ENCODE measurements at regions not wholly inside any gene's neighbourhood (a gene's known extent, or its start where the extent isn't known, plus 50 kb on each side); places are given as distances from the start of the nearest gene placed in this dataset.

DNA sequence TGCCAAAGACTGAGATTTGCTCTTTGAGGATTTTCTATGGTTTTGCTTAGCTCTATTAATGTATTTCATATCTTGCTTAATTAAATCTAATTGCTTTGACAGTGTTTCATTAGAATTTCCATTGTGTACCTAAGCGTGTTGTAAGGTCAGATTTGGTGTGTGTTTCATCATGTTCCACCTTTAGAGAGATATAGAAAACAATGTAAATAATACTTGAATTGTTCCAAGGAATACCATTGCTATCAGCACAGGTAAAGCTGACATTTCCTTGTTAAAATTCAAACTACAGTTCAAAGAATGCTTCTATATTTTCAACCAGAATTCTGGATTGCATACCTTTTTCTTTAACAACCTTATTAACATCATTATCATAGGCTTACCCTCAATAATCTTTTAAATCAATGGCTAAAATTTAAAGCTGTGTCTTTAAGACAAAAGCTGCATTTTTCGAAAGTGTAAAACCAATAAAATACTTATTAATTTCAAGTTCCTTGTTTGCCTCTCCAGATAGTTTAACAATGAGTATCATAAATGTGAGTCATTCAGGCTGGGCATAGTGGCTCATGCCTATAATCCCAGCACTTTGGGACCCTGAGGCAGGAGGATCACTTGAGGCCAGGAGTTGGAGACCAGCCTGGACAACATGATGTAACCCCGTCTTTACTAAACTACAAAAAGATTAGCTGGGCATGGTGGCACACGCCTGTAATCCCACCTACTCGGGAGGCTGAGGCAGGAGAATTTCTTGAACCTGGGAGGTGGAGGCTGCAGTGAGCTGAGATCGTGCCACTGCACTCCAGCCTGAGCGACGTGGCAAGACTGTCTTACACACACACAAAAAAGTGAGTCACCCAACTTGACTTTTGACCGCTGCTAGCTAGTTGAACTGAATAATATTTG lies 188.0 kb upstream of the PKDCC start:
- Histone ChIP-seq H3K4me1 (ENCODE audit: insufficient read depth) (no peaks in the 10 kb centered on the region), H3K27ac (ENCODE audit: low read depth) (no peak overlapping the region), H3K36me3 (ENCODE audit: insufficient read depth) (no peaks in the 10 kb centered on the region), H3K4me3 (ENCODE audit: low read depth, low read length) (no peak overlapping the region)
- no peak for DNase-seq (ENCODE audit: extremely low spot score)
- 76% methylated on average over 9 of the region's 9 CpGs for WGBS

DNA sequence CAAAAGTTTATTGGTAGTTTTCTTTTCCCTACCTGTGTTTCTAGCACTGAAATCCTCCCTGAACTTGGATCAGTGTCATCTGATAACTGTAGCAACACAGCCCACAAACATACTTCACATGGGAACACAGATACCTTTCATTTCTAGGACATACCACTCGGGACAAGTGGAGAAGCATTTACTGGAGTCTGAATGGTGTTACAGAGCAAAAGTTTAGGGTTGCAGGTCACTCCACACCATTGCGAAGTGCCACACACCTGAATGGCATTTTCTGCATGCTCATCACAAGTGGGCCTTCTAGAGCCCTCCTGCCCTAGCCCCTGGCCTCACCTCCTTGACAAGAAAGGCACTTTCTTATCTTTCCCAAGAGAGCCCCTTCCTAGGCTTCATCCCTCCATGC lies 184.8 kb upstream of the PKDCC start:
- Histone ChIP-seq H3K4me3 (ENCODE audit: low read depth, low read length) (no peak overlapping the region), H3K4me1 (ENCODE audit: insufficient read depth) (no peaks in the 10 kb centered on the region), H3K36me3 (ENCODE audit: insufficient read depth) (no peaks in the 10 kb centered on the region), H3K27ac (ENCODE audit: low read depth) (no peak overlapping the region)
- no peak for DNase-seq (ENCODE audit: extremely low spot score)
- WGBS, result 92% methylated on average over 2 of the region's 2 CpGs

DNA sequence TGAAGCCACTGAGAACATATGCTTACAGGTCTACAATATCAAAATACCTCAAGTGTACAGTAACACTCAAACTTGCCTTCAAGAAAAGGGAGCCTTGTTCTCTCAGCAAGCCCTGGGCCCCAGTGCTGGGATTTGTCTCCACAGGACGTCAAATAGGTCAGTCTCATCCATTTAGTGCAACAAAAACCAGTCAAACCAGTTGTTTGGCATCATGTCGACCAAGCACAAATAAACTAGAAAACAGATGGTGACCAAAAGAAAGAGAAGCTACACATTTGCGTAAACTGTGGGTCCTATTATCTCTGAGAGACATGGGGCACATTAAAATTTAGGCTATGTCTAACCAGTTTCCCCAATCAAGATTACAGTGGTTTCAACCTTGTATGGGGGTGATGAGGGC lies 182.6 kb upstream of the PKDCC start:
- Histone ChIP-seq H3K36me3 (ENCODE audit: insufficient read depth) (no peaks in the 10 kb centered on the region), H3K27ac (ENCODE audit: low read depth) (no peak overlapping the region), H3K4me3 (ENCODE audit: low read depth, low read length) (no peak overlapping the region), H3K4me1 (ENCODE audit: insufficient read depth) (no peaks in the 10 kb centered on the region)
- no peak for DNase-seq (ENCODE audit: extremely low spot score)
- 84% methylated on average over 3 of the region's 3 CpGs for WGBS

DNA sequence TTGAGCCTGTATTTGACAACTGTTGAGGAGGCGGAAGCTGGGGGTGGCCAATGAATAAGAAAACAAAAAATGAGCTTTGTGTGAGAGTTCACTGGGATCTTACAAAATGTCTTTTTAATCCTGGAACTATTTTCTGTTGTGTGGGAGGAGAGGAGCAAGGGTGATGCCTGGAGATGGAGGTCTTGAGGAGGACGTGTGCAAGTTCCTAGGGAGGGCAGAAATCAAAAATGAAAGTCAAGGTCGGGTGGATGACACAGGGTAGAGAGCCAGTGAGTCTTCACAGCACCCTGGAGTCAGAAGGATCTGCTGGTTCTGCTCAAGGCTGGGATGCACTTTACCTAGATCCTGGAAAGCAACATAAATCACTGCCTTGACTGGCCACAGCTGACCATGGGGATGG lies 180.3 kb upstream of the PKDCC start:
- no peak overlapping the region for H3K4me3 ChIP-seq (ENCODE audit: low read depth, low read length)
- 73% methylated on average over 3 of the region's 3 CpGs for WGBS

DNA sequence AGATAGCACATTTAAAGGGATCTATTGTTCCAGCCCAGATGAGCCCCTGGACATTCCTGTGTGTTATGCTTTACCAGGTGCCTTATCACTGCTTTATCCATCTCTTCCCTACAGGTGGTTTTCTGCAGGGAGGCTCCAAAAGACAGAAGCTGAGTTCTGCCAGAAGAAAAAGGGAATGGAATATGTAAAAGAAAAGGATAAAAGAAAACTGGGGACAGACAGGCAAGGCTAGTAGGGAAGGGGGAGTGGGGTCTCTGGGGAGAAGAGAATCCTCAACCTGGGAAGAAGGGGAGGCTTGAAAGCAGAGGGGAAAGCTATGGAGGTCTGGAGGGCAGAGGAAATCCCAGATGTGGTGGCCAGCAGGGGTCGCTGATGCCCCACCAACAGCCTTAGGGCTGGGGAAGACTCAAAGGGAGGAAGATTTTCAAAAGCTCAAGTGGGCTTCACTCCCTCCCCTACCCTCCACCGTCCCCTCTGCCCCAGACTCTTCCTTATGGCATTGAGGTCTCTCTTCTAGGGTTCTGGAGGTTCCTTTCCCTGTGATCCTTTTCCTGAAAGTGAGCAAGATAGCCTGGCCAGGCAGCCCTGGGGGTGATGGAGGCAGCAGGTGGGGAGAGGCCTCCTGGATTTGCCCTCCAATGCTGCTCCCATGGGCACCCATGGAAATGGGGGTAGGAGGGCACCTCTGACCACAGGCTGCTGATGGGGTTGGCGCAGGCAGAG lies 178.1 kb upstream of the PKDCC start:
- 31% methylated on average over 3 of the region's 3 CpGs for WGBS
- Histone ChIP-seq H3K36me3 (ENCODE audit: insufficient read depth) (no peaks in the 10 kb centered on the region), H3K4me3 (ENCODE audit: low read depth, low read length) (no peak overlapping the region), H3K27ac (ENCODE audit: low read depth) (no peak overlapping the region), H3K4me1 (ENCODE audit: insufficient read depth) (no peaks in the 10 kb centered on the region)
- DNase-seq (ENCODE audit: extremely low spot score), result no peak

More for the DNA sequence above, 180.3 kb upstream of the PKDCC start:
- Histone ChIP-seq H3K27ac (ENCODE audit: low read depth) (no peak overlapping the region), H3K36me3 (ENCODE audit: insufficient read depth) (no peaks in the 10 kb centered on the region), H3K4me1 (ENCODE audit: insufficient read depth) (no peaks in the 10 kb centered on the region)
- no peak for DNase-seq (ENCODE audit: extremely low spot score)

- WGBS, result 88% methylated on average over 6 of the region's 6 CpGs
Observed at GRCh38 chr2:41870265-41870585, 177.6 kb upstream of the PKDCC start.

GRCh38 chr2:41871080-41871479 lies 176.7 kb upstream of the PKDCC start:
- Histone ChIP-seq H3K4me1 (ENCODE audit: insufficient read depth) (no peaks in the 10 kb centered on the region), H3K36me3 (ENCODE audit: insufficient read depth) (no peaks in the 10 kb centered on the region), H3K4me3 (ENCODE audit: low read depth, low read length) (no peak overlapping the region), H3K27ac (ENCODE audit: low read depth) (no peak overlapping the region)
- 67% methylated on average over 9 of the region's 9 CpGs for WGBS
- no peak for DNase-seq (ENCODE audit: extremely low spot score)

More at GRCh38 chr2:41870265-41870585, 177.6 kb upstream of the PKDCC start:
- DNase-seq (ENCODE audit: extremely low spot score), result no peak
- Histone ChIP-seq H3K4me1 (ENCODE audit: insufficient read depth) (no peaks in the 10 kb centered on the region), H3K36me3 (ENCODE audit: insufficient read depth) (no peaks in the 10 kb centered on the region), H3K27ac (ENCODE audit: low read depth) (no peak overlapping the region), H3K4me3 (ENCODE audit: low read depth, low read length) (no peak overlapping the region)

DNA sequence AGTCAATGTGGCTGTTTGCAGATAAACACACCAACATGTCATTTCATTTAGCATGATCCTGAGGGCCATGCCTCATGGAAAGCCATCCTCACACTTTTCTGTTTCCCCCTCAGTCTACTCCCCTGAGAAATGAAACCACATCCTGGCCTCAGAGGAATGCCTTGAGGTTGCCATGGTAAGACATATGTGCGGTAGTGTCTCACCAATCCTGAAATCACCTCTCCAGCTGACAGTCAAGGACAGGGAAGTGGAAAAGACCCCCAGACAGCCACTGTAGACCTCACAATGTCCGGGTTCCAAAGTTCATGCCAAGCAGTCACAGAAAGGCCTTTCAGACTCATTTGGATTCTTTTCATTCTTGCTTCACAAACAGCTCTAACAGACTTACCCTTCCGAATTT lies 175.2 kb upstream of the PKDCC start:
- H3K4me1 ChIP-seq (ENCODE audit: insufficient read depth), result no peaks in the 10 kb centered on the region
- H3K36me3 ChIP-seq (ENCODE audit: insufficient read depth), result no peaks in the 10 kb centered on the region
- H3K27ac ChIP-seq (ENCODE audit: low read depth), result no peak overlapping the region
- no peak for DNase-seq (ENCODE audit: extremely low spot score)
- WGBS, result 66% methylated on average over 3 of the region's 3 CpGs
- no peak overlapping the region for H3K4me3 ChIP-seq (ENCODE audit: low read depth, low read length)

GRCh38 chr2:41873102-41874031 lies 174.5 kb upstream of the PKDCC start:
- no peaks in the 10 kb centered on the region for H3K36me3 ChIP-seq (ENCODE audit: insufficient read depth)
- H3K4me1 ChIP-seq (ENCODE audit: insufficient read depth), result no peaks in the 10 kb centered on the region
- DNase-seq (ENCODE audit: extremely low spot score), result no peak
- 52% methylated on average over 4 of the region's 4 CpGs for WGBS
- no peak overlapping the region for H3K27ac ChIP-seq (ENCODE audit: low read depth)
- no peak overlapping the region for H3K4me3 ChIP-seq (ENCODE audit: low read depth, low read length)

DNA sequence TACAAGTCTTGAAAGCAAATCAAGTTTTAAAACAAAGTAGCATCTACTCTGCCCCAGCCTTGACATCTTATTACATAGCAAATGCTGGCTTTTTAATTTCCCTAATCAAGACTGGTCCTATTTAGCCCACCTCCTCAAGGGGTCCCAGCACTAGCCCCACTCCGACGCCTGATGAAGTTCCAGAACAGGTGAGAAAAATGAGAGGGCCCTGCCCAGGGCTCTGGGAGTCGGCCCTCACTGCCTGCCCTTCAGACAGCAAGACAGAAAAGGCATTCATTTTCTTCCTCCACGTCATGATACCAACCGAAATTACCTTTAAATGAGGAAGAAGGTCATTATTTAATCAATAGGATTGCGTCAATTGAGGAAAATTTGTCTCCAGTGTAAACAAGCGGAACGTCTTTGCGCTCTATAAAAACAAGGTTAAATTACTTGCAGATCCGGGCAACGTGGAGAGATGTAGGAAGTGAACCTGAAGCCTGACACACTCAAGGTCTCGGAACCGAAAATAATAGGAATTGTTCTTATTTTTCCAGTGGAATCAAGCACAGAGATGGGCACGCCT lies 170.6 kb upstream of the PKDCC start:
- 95% methylated on average over 14 of the region's 14 CpGs for WGBS

GRCh38 chr2:41878056-41878455 lies 169.8 kb upstream of the PKDCC start:
- DNase-seq (ENCODE audit: extremely low spot score), result no peak
- 96% methylated on average over 10 of the region's 10 CpGs for WGBS
- Histone ChIP-seq H3K36me3 (ENCODE audit: insufficient read depth) (no peaks in the 10 kb centered on the region), H3K27ac (ENCODE audit: low read depth) (no peak overlapping the region), H3K4me1 (ENCODE audit: insufficient read depth) (no peaks in the 10 kb centered on the region), H3K4me3 (ENCODE audit: low read depth, low read length) (no peak overlapping the region)

More for the DNA sequence above, 170.6 kb upstream of the PKDCC start:
- DNase-seq (ENCODE audit: extremely low spot score), result no peak
- H3K36me3 ChIP-seq (ENCODE audit: insufficient read depth), result no peaks in the 10 kb centered on the region
- H3K4me1 ChIP-seq (ENCODE audit: insufficient read depth), result no peaks in the 10 kb centered on the region
- H3K27ac ChIP-seq (ENCODE audit: low read depth), result no peak overlapping the region
- H3K4me3 ChIP-seq (ENCODE audit: low read depth, low read length), result no peak overlapping the region

DNA sequence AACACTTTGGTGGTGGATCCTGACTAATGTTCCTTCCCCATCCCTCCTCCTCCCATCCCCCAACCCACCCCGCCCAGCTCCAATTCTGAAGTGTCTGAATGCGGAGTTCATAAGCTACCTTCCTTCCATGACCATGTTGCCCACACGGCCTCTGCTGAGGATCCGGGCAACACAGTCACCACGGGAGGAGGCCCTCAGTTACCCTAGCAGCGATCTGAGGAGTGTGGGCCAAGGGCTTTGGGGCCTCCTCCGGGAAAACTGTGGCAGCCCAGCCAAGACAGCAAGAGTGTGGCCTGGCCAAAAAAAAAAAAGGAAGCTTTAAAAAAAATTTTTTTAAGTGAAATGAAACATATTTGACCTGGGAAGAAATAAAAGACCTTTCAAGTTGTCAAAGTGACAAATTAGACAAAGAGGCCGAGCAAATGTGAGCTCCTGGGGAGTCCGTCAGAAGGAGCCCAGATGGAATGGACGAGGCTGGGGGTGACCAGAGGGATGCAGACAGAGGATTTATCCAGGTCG lies 169.0 kb upstream of the PKDCC start:
- Histone ChIP-seq H3K36me3 (ENCODE audit: insufficient read depth) (no peaks in the 10 kb centered on the region), H3K27ac (ENCODE audit: low read depth) (no peak overlapping the region), H3K4me1 (ENCODE audit: insufficient read depth) (no peaks in the 10 kb centered on the region), H3K4me3 (ENCODE audit: low read depth, low read length) (no peak overlapping the region)
- WGBS, result 61% methylated on average over 11 of the region's 11 CpGs
- DNase-seq (ENCODE audit: extremely low spot score), result no peak
